ENCODE measurements at regions not wholly inside any gene's neighbourhood (a gene's known extent, or its start where the extent isn't known, plus 50 kb on each side); places are given as distances from the start of the nearest gene placed in this dataset.

GRCh38 chr12:104863296-104863948, 94.7 kb downstream of the SLC41A2 start:
- no peak for DNase-seq (ENCODE audit: low spot score)
- TF ChIP-seq, protein P1, sequence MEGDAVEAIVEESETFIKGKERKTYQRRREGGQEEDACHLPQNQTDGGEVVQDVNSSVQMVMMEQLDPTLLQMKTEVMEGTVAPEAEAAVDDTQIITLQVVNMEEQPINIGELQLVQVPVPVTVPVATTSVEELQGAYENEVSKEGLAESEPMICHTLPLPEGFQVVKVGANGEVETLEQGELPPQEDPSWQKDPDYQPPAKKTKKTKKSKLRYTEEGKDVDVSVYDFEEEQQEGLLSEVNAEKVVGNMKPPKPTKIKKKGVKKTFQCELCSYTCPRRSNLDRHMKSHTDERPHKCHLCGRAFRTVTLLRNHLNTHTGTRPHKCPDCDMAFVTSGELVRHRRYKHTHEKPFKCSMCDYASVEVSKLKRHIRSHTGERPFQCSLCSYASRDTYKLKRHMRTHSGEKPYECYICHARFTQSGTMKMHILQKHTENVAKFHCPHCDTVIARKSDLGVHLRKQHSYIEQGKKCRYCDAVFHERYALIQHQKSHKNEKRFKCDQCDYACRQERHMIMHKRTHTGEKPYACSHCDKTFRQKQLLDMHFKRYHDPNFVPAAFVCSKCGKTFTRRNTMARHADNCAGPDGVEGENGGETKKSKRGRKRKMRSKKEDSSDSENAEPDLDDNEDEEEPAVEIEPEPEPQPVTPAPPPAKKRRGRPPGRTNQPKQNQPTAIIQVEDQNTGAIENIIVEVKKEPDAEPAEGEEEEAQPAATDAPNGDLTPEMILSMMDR (IDR thresholded peaks at IDR 0.05; ENCODE audit: extremely low read depth, insufficient read depth, missing control alignments), result no peak
- in situ Hi-C loops (cut with MboI; ENCODE audit: low pct_unique_long_range_greater_than_20kb, low sequenced_read_pairs, unreplicated experiment), result loop anchor here (25.0 kb wide), 1 partner anchor 651 kb away; the partner anchor contains the start of gene TXNRD1

- in situ Hi-C loops (cut with MboI; ENCODE audit: low pct_unique_long_range_greater_than_20kb, low sequenced_read_pairs, unreplicated experiment), result loop anchor here (25.0 kb wide), 1 partner anchor 647 kb away; the partner anchor contains the start of gene TXNRD1
- TF ChIP-seq, protein P1 (IDR thresholded peaks at IDR 0.05; ENCODE audit: extremely low read depth, insufficient read depth, missing control alignments), result no peak
- no peak for DNase-seq (ENCODE audit: low spot score)
Measured at GRCh38 chr12:104858611-104859543, 99.2 kb downstream of the SLC41A2 start.

- in situ Hi-C loops (cut with MboI; ENCODE audit: low pct_unique_long_range_greater_than_20kb, low sequenced_read_pairs, unreplicated experiment), result loop anchor here (25.0 kb wide), 1 partner anchor 644 kb away; the partner anchor contains the start of gene TXNRD1
- no peak for DNase-seq (ENCODE audit: low spot score)
Measured at GRCh38 chr12:104856531-104856930, 101.6 kb downstream of the SLC41A2 start.

GRCh38 chr12:104855599-104855998, 102.5 kb downstream of the SLC41A2 start:
- TF ChIP-seq, protein P1 (IDR thresholded peaks at IDR 0.05; ENCODE audit: extremely low read depth, insufficient read depth, missing control alignments), result no peak
- in situ Hi-C loops (cut with MboI; ENCODE audit: low pct_unique_long_range_greater_than_20kb, low sequenced_read_pairs, unreplicated experiment), result loop anchor here (25.0 kb wide), 1 partner anchor 643 kb away; the partner anchor contains the start of gene TXNRD1
- no peak for DNase-seq (ENCODE audit: low spot score)

More at GRCh38 chr12:104856531-104856930, 101.6 kb downstream of the SLC41A2 start:
- TF ChIP-seq, protein P1 (IDR thresholded peaks at IDR 0.05; ENCODE audit: extremely low read depth, insufficient read depth, missing control alignments), result no peak

DNA sequence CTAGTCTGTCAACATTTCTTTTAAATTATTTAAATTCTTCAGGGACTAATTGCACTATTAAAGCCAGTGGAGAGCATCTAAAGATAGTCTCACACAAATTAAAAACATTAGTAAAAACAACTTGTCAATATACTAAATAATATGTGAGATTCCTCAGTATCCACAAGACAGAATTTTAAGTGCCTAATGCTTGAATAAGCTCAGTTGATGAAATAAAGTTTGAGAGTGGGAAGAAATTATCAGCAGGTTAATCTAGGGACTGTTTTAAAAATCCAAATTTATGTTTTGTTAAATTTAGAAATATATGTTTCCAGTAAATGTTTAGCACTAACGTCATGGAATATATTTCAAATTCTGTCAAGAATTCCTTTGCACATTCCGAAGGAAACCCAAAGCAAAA, 105.2 kb downstream of the SLC41A2 start:
- TF ChIP-seq, protein P1 (IDR thresholded peaks at IDR 0.05; ENCODE audit: extremely low read depth, insufficient read depth, missing control alignments), result no peak
- DNase-seq (ENCODE audit: low spot score), result no peak
- in situ Hi-C loops (cut with MboI; ENCODE audit: low pct_unique_long_range_greater_than_20kb, low sequenced_read_pairs, unreplicated experiment), result loop anchor here (25.0 kb wide), 1 partner anchor 641 kb away; the partner anchor contains the start of gene TXNRD1

DNA sequence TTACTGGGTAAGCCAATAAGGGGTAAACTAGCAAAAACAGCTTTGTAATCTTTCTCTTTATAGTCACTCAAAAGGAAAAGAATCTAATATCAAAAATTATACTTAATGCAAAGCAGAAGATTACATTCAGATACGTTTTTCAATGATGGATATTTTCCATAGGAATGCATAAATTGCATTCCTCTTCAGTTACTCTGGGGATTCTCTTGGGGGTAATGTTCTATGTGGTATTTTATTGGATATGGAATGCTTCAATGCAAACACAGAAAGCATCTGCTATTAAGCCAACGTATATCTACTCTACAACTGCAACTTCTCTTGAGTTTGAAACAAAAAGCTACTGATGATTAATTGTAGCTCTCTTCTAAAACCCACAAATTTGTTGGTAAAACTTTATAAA, 106.0 kb downstream of the SLC41A2 start:
- no peak for DNase-seq (ENCODE audit: low spot score)
- TF ChIP-seq, protein P1 (IDR thresholded peaks at IDR 0.05; ENCODE audit: extremely low read depth, insufficient read depth, missing control alignments), result no peak
- in situ Hi-C loops (cut with MboI; ENCODE audit: low pct_unique_long_range_greater_than_20kb, low sequenced_read_pairs, unreplicated experiment), result loop anchor here (25.0 kb wide), 1 partner anchor 640 kb away; the partner anchor contains the start of gene TXNRD1
